ENCODE measurements at regions not wholly inside any gene's neighbourhood (a gene's known extent, or its start where the extent isn't known, plus 50 kb on each side); places are given as distances from the start of the nearest gene placed in this dataset.

DNA sequence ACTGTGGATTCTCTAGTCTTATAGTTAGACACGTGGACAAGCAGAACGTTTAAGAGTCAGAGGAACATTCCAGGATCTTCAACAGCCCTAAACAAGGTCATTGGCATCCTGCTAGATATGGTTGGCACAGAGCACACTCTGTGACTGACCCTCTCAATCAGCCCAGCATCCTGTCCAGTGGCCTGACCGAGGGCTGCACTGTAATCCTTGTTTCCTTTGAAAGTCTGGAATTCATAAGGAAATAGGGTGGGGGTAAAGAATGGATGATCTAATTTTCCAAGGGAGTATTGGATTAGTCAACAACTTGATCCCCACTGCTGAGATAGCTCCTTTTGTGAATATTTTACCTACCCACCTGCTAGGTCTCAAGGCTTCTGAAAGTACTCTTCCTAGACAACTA lies 94.5 kb upstream of the DLG1 start:
- in situ Hi-C loops (cut with MboI) = no loop called here
- H3F3A ChIP-seq (ENCODE audit: insufficient read depth) = peaks cover 13% of the 10 kb centered on the region
- no peaks in the 10 kb centered on the region for H3K9me3 ChIP-seq (ENCODE audit: low read depth)
- no peaks in the 10 kb centered on the region for H4K20me1 ChIP-seq (ENCODE audit: insufficient read depth)
- no peak for DNase-seq
- H3K4me1 ChIP-seq (ENCODE audit: insufficient read depth) = peaks cover 15% of the 10 kb centered on the region
- no peak overlapping the region for H2AFZ ChIP-seq
- H3K9me2 ChIP-seq (ENCODE audit: insufficient read depth) = no peaks in the 10 kb centered on the region
- no peaks in the 10 kb centered on the region for H3K79me2 ChIP-seq (ENCODE audit: insufficient read depth)
- no peak overlapping the region for H3K4me2 ChIP-seq (ENCODE audit: unreplicated experiment)
- H3K27ac ChIP-seq = no peak overlapping the region
- TF ChIP-seq EZH2 (IDR thresholded peaks at IDR 0.05; ENCODE audit: insufficient read depth, poor library complexity, severe bottlenecking) (no peak), EZH2phosphoT487 (IDR thresholded peaks at IDR 0.05; ENCODE audit: insufficient read depth, low read depth) (no peak)
- 82 to 97% methylated on average over 3 of the region's 3 CpGs for WGBS, 2 experiments (ENCODE audit: low coverage in 1 of 2, low lambda C conversion rate in 2 of 2, missing lambda C conversion rate in 2 of 2)
- no peaks in the 10 kb centered on the region for H3K36me3 ChIP-seq (ENCODE audit: low read depth)
- no peak overlapping the region for H3K4me3 ChIP-seq
- peaks cover 42% of the 10 kb centered on the region for H3K27me3 ChIP-seq (replicated peaks; ENCODE audit: insufficient read depth)
- no peak overlapping the region for H3K9ac ChIP-seq

DNA sequence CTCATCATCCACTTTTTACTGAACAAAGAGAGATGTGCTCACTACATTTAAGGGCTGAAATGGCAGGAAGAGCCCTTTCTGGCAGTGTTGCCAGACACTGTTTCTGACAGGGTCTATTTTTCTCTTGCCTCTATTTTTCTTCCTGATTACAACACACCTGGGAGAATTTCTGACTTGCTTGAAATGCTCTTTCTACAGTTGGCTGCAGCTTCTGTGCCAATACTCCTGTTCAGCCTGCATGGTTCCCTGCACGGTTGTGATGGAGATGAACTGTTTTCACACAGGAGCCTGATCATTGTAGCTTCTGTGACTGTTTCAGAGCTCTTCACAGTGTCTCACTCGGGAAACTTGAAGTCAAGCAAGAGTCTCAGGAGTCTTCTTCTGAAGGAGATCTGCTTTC lies 83.0 kb upstream of the DLG1 start:
- DNase-seq = no peak
- in situ Hi-C loops (cut with MboI) = no loop called here
- Histone ChIP-seq H3F3A (ENCODE audit: insufficient read depth) (no peaks in the 10 kb centered on the region; the same call in 1 of the 2 replicates), H3K79me2 (ENCODE audit: insufficient read depth) (no peaks in the 10 kb centered on the region), H2AFZ (no peak overlapping the region), H3K4me2 (ENCODE audit: unreplicated experiment) (no peak overlapping the region), H4K20me1 (ENCODE audit: insufficient read depth) (no peaks in the 10 kb centered on the region), H3K4me3 (no peak overlapping the region), H3K36me3 (ENCODE audit: low read depth) (no peaks in the 10 kb centered on the region), H3K27me3 (replicated peaks; ENCODE audit: insufficient read depth) (peaks cover 20% of the 10 kb centered on the region), H3K9me2 (ENCODE audit: insufficient read depth) (no peaks in the 10 kb centered on the region), H3K9ac (no peak overlapping the region), H3K4me1 (ENCODE audit: insufficient read depth) (peaks cover 3% of the 10 kb centered on the region; the same call in 1 of the 2 replicates), H3K27ac (no peak overlapping the region), H3K9me3 (ENCODE audit: low read depth) (no peaks in the 10 kb centered on the region)
- no peak for TF ChIP-seq EZH2 (IDR thresholded peaks at IDR 0.05; ENCODE audit: insufficient read depth, poor library complexity, severe bottlenecking)
- TF ChIP-seq EZH2phosphoT487 (IDR thresholded peaks at IDR 0.05; ENCODE audit: insufficient read depth, low read depth) = no peak
- 56 to 74% methylated on average over 2 of the region's 2 CpGs for WGBS, 2 experiments (ENCODE audit: low coverage in 1 of 2, low lambda C conversion rate in 2 of 2, missing lambda C conversion rate in 2 of 2)

DNA sequence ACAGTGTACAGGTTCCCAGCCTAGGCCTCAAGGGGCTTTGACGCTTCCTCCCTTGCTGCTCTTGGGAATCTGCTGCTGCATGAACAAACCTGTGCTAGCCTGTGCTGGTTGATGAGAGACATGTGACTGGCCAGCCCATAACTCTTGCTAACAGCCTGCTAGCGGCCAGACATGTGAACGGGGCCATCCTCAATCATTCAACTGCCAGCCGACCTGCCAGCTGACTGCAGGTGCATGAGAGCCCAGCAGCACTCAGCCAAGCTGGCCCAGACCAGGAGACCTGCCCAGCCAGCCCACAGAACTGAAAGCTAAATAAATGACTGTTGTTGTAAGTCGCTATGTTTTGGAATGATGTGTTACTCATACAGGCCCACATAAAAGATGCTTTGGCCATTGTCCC lies 82.4 kb upstream of the DLG1 start:
- Histone ChIP-seq H3K36me3 (ENCODE audit: low read depth) (no peaks in the 10 kb centered on the region), H3K79me2 (ENCODE audit: insufficient read depth) (no peaks in the 10 kb centered on the region), H4K20me1 (ENCODE audit: insufficient read depth) (no peaks in the 10 kb centered on the region), H3K9me3 (ENCODE audit: low read depth) (no peaks in the 10 kb centered on the region), H3K9ac (no peak overlapping the region), H3K4me2 (ENCODE audit: unreplicated experiment) (no peak overlapping the region), H3K4me1 (ENCODE audit: insufficient read depth) (peaks cover 3% of the 10 kb centered on the region; the same call in 1 of the 2 replicates), H3K27me3 (replicated peaks; ENCODE audit: insufficient read depth) (peaks cover 14% of the 10 kb centered on the region), H2AFZ (no peak overlapping the region), H3F3A (ENCODE audit: insufficient read depth) (no peaks in the 10 kb centered on the region; the same call in 1 of the 2 replicates), H3K4me3 (no peak overlapping the region), H3K27ac (no peak overlapping the region), H3K9me2 (ENCODE audit: insufficient read depth) (no peaks in the 10 kb centered on the region)
- 83 to 93% methylated on average over 5 of the region's 5 CpGs for WGBS, 2 experiments (ENCODE audit: low coverage in 1 of 2, low lambda C conversion rate in 2 of 2, missing lambda C conversion rate in 2 of 2)
- TF ChIP-seq EZH2 (IDR thresholded peaks at IDR 0.05; ENCODE audit: insufficient read depth, poor library complexity, severe bottlenecking) = no peak
- no peak for TF ChIP-seq EZH2phosphoT487 (IDR thresholded peaks at IDR 0.05; ENCODE audit: insufficient read depth, low read depth)
- DNase-seq = no peak
- in situ Hi-C loops (cut with MboI) = no loop called here

DNA sequence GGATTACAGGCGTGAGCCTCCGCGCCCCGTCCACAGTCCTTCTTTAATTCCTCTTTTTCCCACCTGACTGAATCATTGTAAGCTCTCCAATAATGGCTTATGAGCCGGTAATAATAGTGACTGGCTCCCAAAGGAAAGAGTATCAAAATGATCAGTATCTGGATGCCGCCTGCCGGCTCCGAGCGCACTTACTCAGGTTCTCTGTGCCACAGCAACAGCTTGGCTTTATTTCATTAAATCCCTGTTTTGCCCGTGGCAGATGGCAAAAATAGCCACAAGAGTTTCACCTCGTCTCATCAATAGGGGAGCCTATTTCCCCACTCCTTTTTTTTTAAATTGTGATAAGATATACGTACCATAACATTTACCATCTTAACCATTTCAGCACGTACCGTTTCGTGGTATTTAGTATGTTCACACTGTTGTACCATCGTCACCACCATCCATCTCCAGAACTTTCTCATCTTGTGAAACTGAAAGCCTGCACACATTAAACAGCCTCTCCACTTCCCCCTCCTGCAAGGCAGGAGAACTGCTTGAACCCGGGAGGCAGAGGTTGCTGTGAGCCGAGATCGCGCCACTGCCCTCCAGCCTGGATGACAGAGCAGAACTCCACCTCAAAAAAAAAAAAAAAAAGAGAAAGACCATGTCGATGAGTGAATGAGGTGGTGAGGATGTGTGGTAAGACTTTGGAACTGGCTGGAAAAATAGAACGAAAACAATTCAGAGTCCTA lies 80.7 kb upstream of the DLG1 start:
- TF ChIP-seq EZH2 (IDR thresholded peaks at IDR 0.05; ENCODE audit: insufficient read depth, poor library complexity, severe bottlenecking) (no peak), EZH2phosphoT487 (IDR thresholded peaks at IDR 0.05; ENCODE audit: insufficient read depth, low read depth) (no peak)
- H3K9me3 ChIP-seq (ENCODE audit: low read depth) = no peaks in the 10 kb centered on the region
- H2AFZ ChIP-seq = no peak overlapping the region
- no peaks in the 10 kb centered on the region for H3K9me2 ChIP-seq (ENCODE audit: insufficient read depth)
- in situ Hi-C loops (cut with MboI) = no loop called here
- H3F3A ChIP-seq (ENCODE audit: insufficient read depth) = no peaks in the 10 kb centered on the region; the same call in 1 of the 2 replicates
- no peak for DNase-seq
- no peak overlapping the region for H3K4me2 ChIP-seq (ENCODE audit: unreplicated experiment)
- H3K36me3 ChIP-seq (ENCODE audit: low read depth) = no peaks in the 10 kb centered on the region
- H3K4me1 ChIP-seq (ENCODE audit: insufficient read depth) = peaks cover 3% of the 10 kb centered on the region; the same call in 1 of the 2 replicates
- no peaks in the 10 kb centered on the region; the same call in 1 of the 2 replicates for H3K27me3 ChIP-seq (replicated peaks; ENCODE audit: insufficient read depth)
- no peak overlapping the region for H3K4me3 ChIP-seq
- no peak overlapping the region for H3K9ac ChIP-seq
- no peaks in the 10 kb centered on the region for H3K79me2 ChIP-seq (ENCODE audit: insufficient read depth)
- no peak overlapping the region for H3K27ac ChIP-seq
- no peaks in the 10 kb centered on the region for H4K20me1 ChIP-seq (ENCODE audit: insufficient read depth)
- 89 to 90% methylated on average over 22 of the region's 22 CpGs for WGBS, 2 experiments (ENCODE audit: low coverage in 1 of 2, low lambda C conversion rate in 2 of 2, missing lambda C conversion rate in 2 of 2)
